ENCODE measurements at regions not wholly inside any gene's neighbourhood (a gene's known extent, or its start where the extent isn't known, plus 50 kb on each side); places are given as distances from the start of the nearest gene placed in this dataset.

DNA sequence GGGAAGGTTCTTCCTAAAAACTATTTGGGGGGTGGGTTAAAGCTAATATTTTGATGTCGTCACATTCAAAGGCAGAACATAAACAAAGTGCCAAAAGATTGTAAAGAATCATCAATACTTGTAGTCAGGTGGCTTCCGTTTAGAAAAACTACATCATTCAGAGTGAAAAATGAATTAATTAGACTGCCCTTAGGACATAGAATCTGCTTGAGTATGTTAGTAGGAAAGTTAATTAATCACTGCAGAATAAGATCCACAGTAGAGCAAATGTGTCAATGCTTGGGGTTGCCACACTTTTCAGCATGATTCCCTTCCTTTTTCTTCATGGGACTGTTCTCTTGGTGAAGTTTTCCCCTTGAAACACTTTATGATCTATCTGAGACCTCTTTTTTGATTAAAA is 166.8 kb upstream of the MTNR1B start:
- TF ChIP-seq, protein P1, sequence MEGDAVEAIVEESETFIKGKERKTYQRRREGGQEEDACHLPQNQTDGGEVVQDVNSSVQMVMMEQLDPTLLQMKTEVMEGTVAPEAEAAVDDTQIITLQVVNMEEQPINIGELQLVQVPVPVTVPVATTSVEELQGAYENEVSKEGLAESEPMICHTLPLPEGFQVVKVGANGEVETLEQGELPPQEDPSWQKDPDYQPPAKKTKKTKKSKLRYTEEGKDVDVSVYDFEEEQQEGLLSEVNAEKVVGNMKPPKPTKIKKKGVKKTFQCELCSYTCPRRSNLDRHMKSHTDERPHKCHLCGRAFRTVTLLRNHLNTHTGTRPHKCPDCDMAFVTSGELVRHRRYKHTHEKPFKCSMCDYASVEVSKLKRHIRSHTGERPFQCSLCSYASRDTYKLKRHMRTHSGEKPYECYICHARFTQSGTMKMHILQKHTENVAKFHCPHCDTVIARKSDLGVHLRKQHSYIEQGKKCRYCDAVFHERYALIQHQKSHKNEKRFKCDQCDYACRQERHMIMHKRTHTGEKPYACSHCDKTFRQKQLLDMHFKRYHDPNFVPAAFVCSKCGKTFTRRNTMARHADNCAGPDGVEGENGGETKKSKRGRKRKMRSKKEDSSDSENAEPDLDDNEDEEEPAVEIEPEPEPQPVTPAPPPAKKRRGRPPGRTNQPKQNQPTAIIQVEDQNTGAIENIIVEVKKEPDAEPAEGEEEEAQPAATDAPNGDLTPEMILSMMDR (IDR thresholded peaks at IDR 0.05), result no peak
- no peak for TF ChIP-seq POLR2A (IDR thresholded peaks at IDR 0.05)

All from Peyer's patch (tissue), 4 donors.